AG04449 (cell line): ENCODE measurements at regions not wholly inside any gene's neighbourhood (a gene's known extent, or its start where the extent isn't known, plus 50 kb on each side); places are given as distances from the start of the nearest gene placed in this dataset.

Experiments
- CTCF ChIA-PET: fragments of 350-600 bp; formaldehyde crosslinking; extraction: SDS; loops from one replicate; lab custom pipeline; 2021; ENCODE audit warnings: antibody characterized with exemption; lab: Yijun Ruan, JAX
- POLR2A ChIA-PET: fragments of 400-600, 350-600 bp; formaldehyde crosslinking; extraction: SDS; loops from one replicate; lab custom pipeline; 2020; ENCODE audit warnings: antibody characterized with exemption, inconsistent platforms; lab: Yijun Ruan, JAX
- DNase-seq: peaks from one replicate; pipeline ENCODE4 v3.0.0-alpha.2; 2010; ENCODE audit warnings: low read depth, low spot score
- H3K4me3 ChIP-seq: 2 replicates; pipeline ENCODE4 v1.5.1; 2011; ENCODE audit warnings: low read depth, mild to moderate bottlenecking, control low read depth, low read length
- CTCF ChIP-seq: IDR thresholded peaks from one replicate; pipeline ENCODE4 v1.5.1; 2011; ENCODE audit warnings: mild to moderate bottlenecking, moderate library complexity, low read length, control low read depth, inconsistent platforms; ENCODE audit not compliant: insufficient read depth; ENCODE audit errors: missing control alignments

DNA sequence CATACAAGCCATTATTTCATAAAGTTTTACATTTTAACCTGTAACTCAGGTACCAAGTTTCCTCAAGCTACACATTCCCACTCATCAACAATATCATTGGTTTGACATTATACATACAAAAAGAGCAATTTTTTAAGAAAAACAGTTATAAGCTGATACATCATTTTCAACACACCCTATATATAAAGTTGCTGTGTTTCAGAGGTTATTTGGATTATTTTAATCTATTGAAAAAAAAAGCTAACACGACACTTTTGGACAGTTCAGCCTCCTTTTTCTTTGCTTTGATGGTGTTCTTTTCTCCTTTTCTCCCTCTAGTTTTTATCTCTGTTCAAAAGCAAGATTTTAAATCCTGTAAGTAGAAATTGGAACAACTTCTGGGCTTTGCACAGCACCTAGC lies 175.9 kb upstream of the CREB1 start:
- ChIA-PET CTCF (interaction anchor here (1.1 to 2.2 kb wide), 2 partner anchors 15 to 18 kb away, joined by 3 to 6 read pairs; no protein-coding TSS in a partner anchor), POLR2A (interaction anchor here (0.5 kb wide), 1 partner anchor 29 kb away, joined by 3 read pairs; no protein-coding TSS in a partner anchor)
- no peak for TF ChIP-seq CTCF
- no peak for DNase-seq
- H3K4me3 ChIP-seq, result no peak overlapping the region

DNA sequence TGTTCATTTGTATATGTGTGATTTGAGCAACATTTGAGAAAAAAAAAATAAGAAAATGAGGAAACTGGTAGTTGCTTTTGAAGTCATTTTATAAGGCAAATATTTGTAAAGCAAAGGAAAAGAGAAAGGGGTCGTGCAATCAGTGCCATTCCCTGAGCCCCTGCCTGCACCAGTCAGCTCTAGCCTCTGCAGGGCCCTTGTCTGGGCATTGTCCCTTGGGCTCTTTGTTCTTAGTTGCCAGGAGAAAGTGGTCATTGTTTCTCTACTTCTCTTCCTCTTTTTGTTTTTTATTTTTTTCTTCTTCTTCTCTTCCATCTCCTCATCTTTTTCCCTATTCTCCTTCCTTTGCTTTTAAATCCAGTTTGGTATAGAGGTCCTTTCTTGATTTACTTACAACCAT lies 175.3 kb upstream of the CREB1 start:
- no peak for TF ChIP-seq CTCF
- no peak overlapping the region for H3K4me3 ChIP-seq
- POLR2A ChIA-PET, result no interaction called here
- DNase-seq, result no peak
- CTCF ChIA-PET, result interaction anchor here (0.7 kb wide), 1 partner anchor 95 kb away, joined by 3 read pairs; no protein-coding TSS in a partner anchor

- ChIA-PET CTCF (no interaction called here), POLR2A (no interaction called here)
- no peak for TF ChIP-seq CTCF
- no peak overlapping the region for H3K4me3 ChIP-seq
- no peak for DNase-seq
Measured at GRCh38 chr2:207356567-207356966, 173.2 kb upstream of the CREB1 start.

DNA sequence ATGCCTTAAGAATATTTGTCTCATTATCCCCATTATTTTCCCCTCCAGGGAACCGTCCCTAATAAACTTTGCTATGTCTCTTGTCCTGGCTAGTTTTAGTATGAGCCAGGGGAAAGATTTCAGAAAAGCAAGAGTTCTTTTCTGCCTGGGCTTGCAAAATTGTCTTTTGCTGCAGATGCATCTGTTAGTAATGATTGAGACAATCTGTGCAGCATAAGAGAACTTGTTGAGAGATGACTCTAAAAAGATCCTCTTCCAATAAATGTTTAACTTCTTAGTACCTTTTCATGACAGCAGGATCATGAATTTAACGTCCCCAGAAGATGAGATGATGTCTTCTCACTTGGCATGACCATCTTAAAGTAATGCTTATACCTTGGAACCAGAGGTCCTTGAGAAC lies 172.5 kb upstream of the CREB1 start:
- CTCF ChIA-PET, result no interaction called here
- TF ChIP-seq CTCF, result no peak

DNA sequence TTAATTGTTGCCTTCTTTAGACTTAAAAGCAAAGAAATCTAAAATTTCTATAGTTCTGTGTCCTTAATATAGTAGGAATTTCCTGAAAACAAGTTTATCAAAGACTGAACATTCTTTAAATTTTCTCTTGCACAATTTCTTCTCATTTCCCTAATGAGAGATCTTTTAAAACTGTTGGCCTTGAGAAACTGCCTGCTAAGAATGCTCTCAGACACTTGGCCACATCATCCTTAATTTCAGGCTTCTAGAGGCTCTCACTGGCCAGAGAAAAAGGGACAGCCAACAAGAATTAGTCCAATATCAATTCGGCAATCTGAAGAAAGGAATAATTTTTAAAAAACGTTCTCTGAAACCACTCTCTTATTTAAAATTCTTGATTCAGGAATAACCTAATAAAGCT lies 167.0 kb upstream of the CREB1 start:
- no peak for TF ChIP-seq CTCF
- no peak for DNase-seq
- ChIA-PET POLR2A (no interaction called here), CTCF (no interaction called here)
- H3K4me3 ChIP-seq, result no peak overlapping the region

More for the DNA sequence above, 172.5 kb upstream of the CREB1 start:
- POLR2A ChIA-PET, result no interaction called here
- no peak for DNase-seq
- H3K4me3 ChIP-seq, result no peak overlapping the region

DNA sequence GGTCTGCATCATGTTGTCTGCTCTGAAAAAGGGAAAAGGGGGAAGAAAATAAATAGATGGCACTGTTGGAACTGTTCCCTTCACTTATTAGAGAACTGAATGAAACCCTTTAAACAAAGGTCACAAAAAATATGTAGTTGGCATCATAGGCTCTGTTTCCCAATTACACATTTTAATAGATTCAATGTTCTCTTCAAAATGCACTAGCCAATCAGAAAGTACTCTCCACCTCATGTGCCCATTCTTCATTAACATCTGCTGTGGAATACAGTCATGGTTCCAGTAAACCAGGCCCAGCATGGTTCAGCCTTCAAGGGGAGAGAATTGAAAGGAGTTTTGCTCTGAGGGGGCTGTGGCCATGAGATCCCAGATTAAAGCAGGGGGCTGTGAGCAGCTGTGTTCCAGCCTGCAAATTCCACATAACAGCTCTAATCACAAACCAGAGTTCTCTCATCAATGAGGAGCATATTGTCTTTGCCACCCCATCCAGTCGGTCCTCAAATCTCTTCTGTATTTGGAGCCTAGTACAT lies 165.9 kb upstream of the CREB1 start:
- TF ChIP-seq CTCF, result no peak
- DNase-seq, result no peak
- CTCF ChIA-PET, result no interaction called here
- POLR2A ChIA-PET, result no interaction called here
- no peak overlapping the region for H3K4me3 ChIP-seq
